Activated naive CD4-positive, alpha-beta T cell treated with anti-CD3 and anti-CD28 coated beads, Interleukin-2, amount 10 ng/mL, durations not matched to agents 7 days and 5 days (primary cell): ENCODE measurements at regions not wholly inside any gene's neighbourhood (a gene's known extent, or its start where the extent isn't known, plus 50 kb on each side); places are given as distances from the start of the nearest gene placed in this dataset.
"Not testable (repeated sequence)": the region's sequence is repeated elsewhere in the genome, so short reads cannot be mapped to it uniquely, and the experiment has no call there.

ENCODE experiments used
- CTCF ChIA-PET: fragments of 350-600 bp; sonication (Branson Sonifier 250); formaldehyde crosslinking; loops from one replicate; lab custom pipeline; 2021; ENCODE audit warnings: antibody characterized with exemption; lab: Charles Lee
- DNase-seq: peaks from one replicate; pipeline ENCODE4 v3.0.0-alpha.2; 2020
- H3K27ac Mint-ChIP-seq: one replicate; pipeline ENCODE4 v1.8.0; 2021; ENCODE audit warnings: mild to moderate bottlenecking, moderate library complexity, mixed read lengths
- H3K27me3 Mint-ChIP-seq: one replicate; pipeline ENCODE4 v1.8.0; 2021; ENCODE audit warnings: mild to moderate bottlenecking, mixed read lengths
- H3K36me3 Mint-ChIP-seq: one replicate; pipeline ENCODE4 v1.8.0; 2021; ENCODE audit warnings: mixed read lengths
- H3K4me1 Mint-ChIP-seq: one replicate; pipeline ENCODE4 v1.8.0; 2021; ENCODE audit warnings: mixed read lengths
- H3K4me3 Mint-ChIP-seq: one replicate; pipeline ENCODE4 v1.8.0; 2021; ENCODE audit warnings: mild to moderate bottlenecking, moderate library complexity, mixed read lengths
- H3K9me3 Mint-ChIP-seq: one replicate; pipeline ENCODE4 v1.8.0; 2021; ENCODE audit warnings: mixed read lengths

DNA sequence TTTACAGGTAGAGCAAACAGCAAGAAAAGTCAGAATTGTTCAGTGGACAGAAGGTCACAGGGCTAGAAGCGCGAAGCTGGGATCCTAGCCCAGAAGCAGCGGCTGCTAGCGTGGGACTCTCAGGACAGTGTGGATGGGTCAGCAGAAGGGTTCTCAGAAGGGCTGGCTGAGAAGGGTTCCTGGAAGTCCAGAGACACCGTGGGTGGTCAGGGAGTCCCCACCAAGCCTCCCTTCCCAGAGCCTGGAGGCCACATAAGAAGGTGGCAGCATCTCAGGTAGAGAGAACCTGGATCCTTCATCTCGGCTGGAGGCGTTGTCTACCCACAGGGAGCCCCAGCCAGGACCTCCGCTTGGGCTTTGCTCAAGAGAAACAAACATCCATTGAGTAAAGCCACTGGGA lies 696.3 kb downstream of the PTPRU start:
- no peak for DNase-seq
- Mint-ChIP-seq H3K27me3 (peaks cover 7% of the 10 kb centered on the region), H3K4me3 (no peak overlapping the region), H3K9me3 (no peaks in the 10 kb centered on the region), H3K27ac (no peak overlapping the region), H3K36me3 (no peaks in the 10 kb centered on the region), H3K4me1 (no peaks in the 10 kb centered on the region)
- CTCF ChIA-PET = no interaction called here

GRCh38 chr1:29931477-29932175 lies 695.3 kb downstream of the PTPRU start:
- CTCF ChIA-PET = no interaction called here
- H3K4me3 Mint-ChIP-seq = no peak overlapping the region
- H3K4me1 Mint-ChIP-seq = no peaks in the 10 kb centered on the region
- H3K36me3 Mint-ChIP-seq = no peaks in the 10 kb centered on the region
- no peaks in the 10 kb centered on the region for H3K9me3 Mint-ChIP-seq
- peaks cover 7% of the 10 kb centered on the region for H3K27me3 Mint-ChIP-seq
- no peak overlapping the region for H3K27ac Mint-ChIP-seq
- no peak for DNase-seq

GRCh38 chr1:29925058-29925457 lies 688.7 kb downstream of the PTPRU start:
- H3K27ac Mint-ChIP-seq = no peak overlapping the region
- peaks cover 4% of the 10 kb centered on the region for H3K27me3 Mint-ChIP-seq
- CTCF ChIA-PET = no interaction called here
- H3K9me3 Mint-ChIP-seq = no peaks in the 10 kb centered on the region
- H3K36me3 Mint-ChIP-seq = no peaks in the 10 kb centered on the region
- no peak for DNase-seq
- no peaks in the 10 kb centered on the region for H3K4me1 Mint-ChIP-seq
- no peak overlapping the region for H3K4me3 Mint-ChIP-seq

DNA sequence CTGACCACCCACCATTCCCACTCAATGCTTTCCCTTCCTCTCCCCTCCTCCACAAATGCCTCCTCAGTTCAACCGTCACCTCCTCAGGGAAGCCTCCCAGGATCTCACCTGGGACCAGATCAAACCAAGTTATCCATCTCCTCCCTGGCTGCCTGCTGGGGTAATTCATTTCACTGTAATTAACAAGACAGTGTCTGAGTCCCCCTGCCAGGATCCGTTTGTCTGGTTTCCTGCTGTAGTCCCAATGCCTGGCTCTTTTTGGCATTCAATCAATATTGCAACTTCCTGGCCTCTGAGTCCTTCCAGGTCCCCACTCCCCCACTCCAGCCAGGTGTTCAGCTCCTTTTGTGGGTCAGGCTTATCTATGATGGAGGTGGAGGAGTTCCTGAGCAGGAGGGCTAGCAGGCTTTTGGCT lies 687.7 kb downstream of the PTPRU start:
- peaks cover 4% of the 10 kb centered on the region for H3K27me3 Mint-ChIP-seq
- H3K36me3 Mint-ChIP-seq = no peaks in the 10 kb centered on the region
- H3K27ac Mint-ChIP-seq = no peak overlapping the region
- no peaks in the 10 kb centered on the region for H3K9me3 Mint-ChIP-seq
- H3K4me1 Mint-ChIP-seq = no peaks in the 10 kb centered on the region
- H3K4me3 Mint-ChIP-seq = no peak overlapping the region
- DNase-seq = no peak
- CTCF ChIA-PET = no interaction called here

DNA sequence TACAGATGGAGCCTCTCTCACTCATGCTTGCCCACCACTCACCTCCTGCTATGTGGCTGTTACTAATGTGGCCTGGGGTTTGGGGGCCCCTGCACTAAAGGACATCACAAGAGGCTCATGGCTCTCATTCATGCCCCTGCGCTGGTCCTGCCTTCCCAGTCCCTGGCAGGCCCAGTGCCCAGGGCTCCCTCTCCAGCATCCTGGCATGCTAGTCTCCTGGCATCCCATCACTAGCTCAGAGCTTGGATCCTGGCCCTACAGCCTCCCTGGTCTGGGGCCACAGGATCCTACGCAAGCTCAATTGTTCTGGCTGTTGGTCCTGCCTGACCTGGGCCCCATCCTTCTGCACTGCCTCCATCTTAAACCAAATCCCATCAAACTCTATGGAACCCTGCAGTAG lies 685.4 kb downstream of the PTPRU start:
- CTCF ChIA-PET = no interaction called here
- Mint-ChIP-seq H3K4me3 (no peak overlapping the region), H3K27ac (no peak overlapping the region), H3K4me1 (no peaks in the 10 kb centered on the region), H3K27me3 (peaks cover 4% of the 10 kb centered on the region), H3K9me3 (no peaks in the 10 kb centered on the region), H3K36me3 (no peaks in the 10 kb centered on the region)
- DNase-seq = no peak

DNA sequence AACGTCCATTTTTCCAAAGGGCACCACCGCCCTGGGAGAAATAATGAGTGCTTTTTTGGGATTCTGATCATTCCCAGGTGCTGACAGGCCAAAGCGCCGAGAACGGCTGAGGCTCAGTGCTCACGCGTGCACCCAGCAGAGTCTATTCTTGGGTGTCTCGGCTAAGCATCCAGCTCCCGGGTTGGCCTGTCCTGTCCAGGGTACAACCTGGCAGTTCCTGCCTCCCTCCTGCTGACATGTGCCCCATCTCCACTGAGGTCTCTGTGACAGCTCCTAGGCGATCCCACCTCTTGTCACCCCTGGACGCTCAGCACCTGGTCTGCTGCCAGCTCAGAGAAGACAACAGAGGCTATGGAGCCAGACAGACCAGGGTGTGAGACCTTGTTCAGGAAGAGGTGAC lies 684.5 kb downstream of the PTPRU start:
- no peaks in the 10 kb centered on the region for H3K36me3 Mint-ChIP-seq
- DNase-seq = no peak
- CTCF ChIA-PET = no interaction called here
- H3K9me3 Mint-ChIP-seq = no peaks in the 10 kb centered on the region
- H3K27me3 Mint-ChIP-seq = peaks cover 4% of the 10 kb centered on the region
- no peak overlapping the region for H3K27ac Mint-ChIP-seq
- no peak overlapping the region for H3K4me3 Mint-ChIP-seq
- H3K4me1 Mint-ChIP-seq = no peaks in the 10 kb centered on the region

GRCh38 chr1:29920316-29920715 lies 684.0 kb downstream of the PTPRU start:
- Mint-ChIP-seq H3K27ac (no peak overlapping the region), H3K4me3 (no peak overlapping the region), H3K4me1 (no peaks in the 10 kb centered on the region), H3K9me3 (no peaks in the 10 kb centered on the region), H3K27me3 (peaks cover 4% of the 10 kb centered on the region), H3K36me3 (no peaks in the 10 kb centered on the region)
- CTCF ChIA-PET = no interaction called here
- DNase-seq = no peak

DNA sequence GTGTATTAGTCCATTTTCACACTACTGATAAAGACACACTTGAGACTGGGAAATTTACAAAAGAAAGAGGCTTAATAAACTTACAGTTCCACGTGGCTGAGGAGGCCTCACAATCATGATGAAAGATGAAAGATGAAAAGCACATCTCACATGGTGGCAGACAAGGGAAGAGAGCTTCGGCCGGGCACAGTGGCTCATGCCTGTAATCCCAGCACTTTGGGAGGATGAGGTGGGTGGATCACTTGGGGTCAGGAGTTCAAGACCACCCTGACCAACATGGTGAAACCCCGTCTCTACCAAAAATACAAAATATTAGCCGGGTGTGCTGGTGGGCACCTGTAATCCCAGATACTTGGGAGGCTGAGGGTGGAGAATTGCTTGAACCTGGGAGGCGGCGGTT lies 682.7 kb downstream of the PTPRU start:
- H3K4me3 Mint-ChIP-seq, CTCF ChIA-PET, H3K9me3 Mint-ChIP-seq, H3K4me1 Mint-ChIP-seq, DNase-seq, H3K36me3 Mint-ChIP-seq, H3K27ac Mint-ChIP-seq, H3K27me3 Mint-ChIP-seq: not testable (repeated sequence)

- no peak overlapping the region for H3K27ac Mint-ChIP-seq
- DNase-seq = no peak
- peaks cover 8% of the 10 kb centered on the region for H3K27me3 Mint-ChIP-seq
- CTCF ChIA-PET = no interaction called here
- no peaks in the 10 kb centered on the region for H3K4me1 Mint-ChIP-seq
- H3K4me3 Mint-ChIP-seq = no peak overlapping the region
- H3K36me3 Mint-ChIP-seq = no peaks in the 10 kb centered on the region
- no peaks in the 10 kb centered on the region for H3K9me3 Mint-ChIP-seq
Measured at GRCh38 chr1:29916656-29917369, 680.5 kb downstream of the PTPRU start.

DNA sequence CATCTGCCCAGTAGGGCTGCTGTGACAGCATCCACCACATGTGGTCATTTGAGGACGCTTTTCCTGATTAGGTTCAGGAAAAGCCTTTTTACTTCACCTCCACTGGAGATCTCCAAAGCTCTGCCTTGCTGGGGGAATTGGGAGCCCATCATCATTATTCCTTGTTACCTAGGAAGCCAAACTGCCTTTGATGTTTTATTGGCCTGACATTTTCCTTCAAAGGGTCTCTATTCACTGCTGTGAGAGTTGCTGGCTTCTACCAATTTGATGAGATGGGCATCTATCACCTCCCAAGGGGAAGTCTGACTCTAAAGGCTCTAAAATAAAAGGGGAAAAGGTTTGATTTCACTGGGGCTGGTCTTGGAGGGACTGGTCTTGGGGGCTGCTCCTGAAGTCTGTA lies 678.6 kb downstream of the PTPRU start:
- DNase-seq = no peak
- H3K27ac Mint-ChIP-seq = no peak overlapping the region
- CTCF ChIA-PET = no interaction called here
- H3K36me3 Mint-ChIP-seq = no peaks in the 10 kb centered on the region
- H3K27me3 Mint-ChIP-seq = peaks cover 8% of the 10 kb centered on the region
- no peak overlapping the region for H3K4me3 Mint-ChIP-seq
- H3K9me3 Mint-ChIP-seq = no peaks in the 10 kb centered on the region
- H3K4me1 Mint-ChIP-seq = no peaks in the 10 kb centered on the region

DNA sequence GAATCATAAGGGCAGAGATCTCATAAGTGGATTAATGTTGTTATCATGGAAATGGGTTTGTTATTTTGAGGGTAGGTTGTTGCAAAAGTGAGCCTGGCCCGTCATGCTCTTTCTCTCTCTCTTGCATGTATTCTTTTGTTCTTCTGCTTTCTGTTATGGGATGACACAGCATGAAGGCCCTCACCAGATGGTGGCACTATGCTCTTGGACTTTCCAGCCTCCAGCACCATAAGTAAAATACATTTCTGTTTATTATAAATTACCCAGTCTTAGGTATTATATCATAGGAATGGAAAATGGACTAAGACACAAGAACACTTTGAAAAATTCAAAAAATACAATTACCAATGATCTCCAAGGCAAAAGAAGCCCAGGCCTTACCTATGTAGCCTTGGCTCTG lies 676.1 kb downstream of the PTPRU start:
- no peak for DNase-seq
- Mint-ChIP-seq H3K36me3 (no peaks in the 10 kb centered on the region), H3K27me3 (peaks cover 8% of the 10 kb centered on the region), H3K9me3 (no peaks in the 10 kb centered on the region), H3K4me1 (no peaks in the 10 kb centered on the region), H3K27ac (no peak overlapping the region), H3K4me3 (no peak overlapping the region)
- CTCF ChIA-PET = interaction anchor here (0.8 to 1.7 kb wide), 2 partner anchors 12 to 468 kb away, joined by 3 to 4 read pairs; no protein-coding TSS in a partner anchor

GRCh38 chr1:29909962-29910361 lies 673.6 kb downstream of the PTPRU start:
- DNase-seq = no peak
- Mint-ChIP-seq H3K36me3 (no peaks in the 10 kb centered on the region), H3K27me3 (peaks cover 12% of the 10 kb centered on the region), H3K4me1 (no peaks in the 10 kb centered on the region), H3K9me3 (no peaks in the 10 kb centered on the region), H3K4me3 (no peak overlapping the region), H3K27ac (no peak overlapping the region)
- CTCF ChIA-PET = no interaction called here

GRCh38 chr1:29907596-29907995 lies 671.3 kb downstream of the PTPRU start:
- Mint-ChIP-seq H3K27ac (no peak overlapping the region), H3K36me3 (no peaks in the 10 kb centered on the region), H3K27me3 (peaks cover 6% of the 10 kb centered on the region), H3K4me1 (no peaks in the 10 kb centered on the region), H3K9me3 (no peaks in the 10 kb centered on the region), H3K4me3 (no peak overlapping the region)
- CTCF ChIA-PET = no interaction called here
- DNase-seq = no peak

DNA sequence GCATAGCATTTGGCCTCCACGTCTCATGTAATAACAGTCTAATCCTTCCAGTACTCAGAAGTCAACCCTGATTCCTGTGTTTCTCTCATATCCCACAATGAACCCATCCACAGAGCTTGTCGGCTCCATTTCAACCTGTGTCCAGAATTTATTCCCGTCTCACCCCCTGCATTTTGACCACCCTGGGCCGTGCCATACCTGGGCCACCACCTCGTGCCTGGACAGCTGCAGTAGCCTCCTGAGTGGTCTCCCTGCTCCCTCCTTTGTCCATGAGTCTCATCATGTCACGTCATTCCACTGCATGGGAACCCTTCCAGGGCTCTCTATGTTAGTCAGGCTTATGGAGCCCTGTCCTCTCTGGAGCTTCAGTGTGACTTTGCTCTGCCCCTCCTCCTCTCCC lies 670.6 kb downstream of the PTPRU start:
- Mint-ChIP-seq H3K4me1 (no peaks in the 10 kb centered on the region), H3K4me3 (no peak overlapping the region), H3K27ac (no peak overlapping the region), H3K9me3 (no peaks in the 10 kb centered on the region), H3K27me3 (peaks cover 11% of the 10 kb centered on the region), H3K36me3 (no peaks in the 10 kb centered on the region)
- CTCF ChIA-PET = no interaction called here
- DNase-seq = no peak

- no peaks in the 10 kb centered on the region for H3K36me3 Mint-ChIP-seq
- H3K27me3 Mint-ChIP-seq = peaks cover 21% of the 10 kb centered on the region
- H3K4me3 Mint-ChIP-seq = no peak overlapping the region
- no peaks in the 10 kb centered on the region for H3K4me1 Mint-ChIP-seq
- H3K9me3 Mint-ChIP-seq = no peaks in the 10 kb centered on the region
- CTCF ChIA-PET = no interaction called here
- no peak for DNase-seq
- no peak overlapping the region for H3K27ac Mint-ChIP-seq
Measured at GRCh38 chr1:29903548-29904166, 667.3 kb downstream of the PTPRU start.
